ENCODE measurements at regions not wholly inside any gene's neighbourhood (a gene's known extent, or its start where the extent isn't known, plus 50 kb on each side); places are given as distances from the start of the nearest gene placed in this dataset.
"Not testable (repeated sequence)": the region's sequence is repeated elsewhere in the genome, so short reads cannot be mapped to it uniquely, and the experiment has no call there.

DNA sequence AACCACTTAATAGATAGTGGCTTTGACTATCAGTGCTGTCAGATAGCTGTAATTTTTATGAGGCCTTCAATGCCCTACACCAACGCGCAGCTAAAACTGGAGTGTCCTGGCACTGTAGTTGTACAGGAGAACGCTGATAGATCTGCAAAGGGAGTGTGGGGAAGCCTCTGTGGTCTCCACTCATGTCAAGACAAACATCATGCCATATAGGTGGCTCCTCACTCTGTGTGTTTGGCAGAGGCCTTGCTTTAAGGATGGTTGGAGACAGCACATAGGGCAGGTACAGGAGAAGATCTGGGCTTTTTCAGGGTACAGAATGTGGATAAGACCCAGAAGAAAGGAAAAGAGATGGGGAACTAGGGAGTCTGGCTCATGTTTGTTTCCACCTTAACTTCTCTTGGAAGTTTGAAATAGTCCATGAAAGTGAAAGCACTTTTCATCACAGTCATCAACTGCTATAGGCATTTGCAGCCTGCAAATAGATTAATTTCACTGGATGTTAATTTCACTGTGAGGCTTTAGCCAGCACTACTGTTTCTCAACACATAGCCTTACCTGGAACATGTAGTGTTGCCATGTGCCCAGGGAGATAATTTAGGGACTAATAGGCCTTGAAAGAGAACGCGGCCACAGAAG lies 425.8 kb upstream of the TBL1XR1 start:
- no peak for DNase-seq (ENCODE audit: low read depth)

DNA sequence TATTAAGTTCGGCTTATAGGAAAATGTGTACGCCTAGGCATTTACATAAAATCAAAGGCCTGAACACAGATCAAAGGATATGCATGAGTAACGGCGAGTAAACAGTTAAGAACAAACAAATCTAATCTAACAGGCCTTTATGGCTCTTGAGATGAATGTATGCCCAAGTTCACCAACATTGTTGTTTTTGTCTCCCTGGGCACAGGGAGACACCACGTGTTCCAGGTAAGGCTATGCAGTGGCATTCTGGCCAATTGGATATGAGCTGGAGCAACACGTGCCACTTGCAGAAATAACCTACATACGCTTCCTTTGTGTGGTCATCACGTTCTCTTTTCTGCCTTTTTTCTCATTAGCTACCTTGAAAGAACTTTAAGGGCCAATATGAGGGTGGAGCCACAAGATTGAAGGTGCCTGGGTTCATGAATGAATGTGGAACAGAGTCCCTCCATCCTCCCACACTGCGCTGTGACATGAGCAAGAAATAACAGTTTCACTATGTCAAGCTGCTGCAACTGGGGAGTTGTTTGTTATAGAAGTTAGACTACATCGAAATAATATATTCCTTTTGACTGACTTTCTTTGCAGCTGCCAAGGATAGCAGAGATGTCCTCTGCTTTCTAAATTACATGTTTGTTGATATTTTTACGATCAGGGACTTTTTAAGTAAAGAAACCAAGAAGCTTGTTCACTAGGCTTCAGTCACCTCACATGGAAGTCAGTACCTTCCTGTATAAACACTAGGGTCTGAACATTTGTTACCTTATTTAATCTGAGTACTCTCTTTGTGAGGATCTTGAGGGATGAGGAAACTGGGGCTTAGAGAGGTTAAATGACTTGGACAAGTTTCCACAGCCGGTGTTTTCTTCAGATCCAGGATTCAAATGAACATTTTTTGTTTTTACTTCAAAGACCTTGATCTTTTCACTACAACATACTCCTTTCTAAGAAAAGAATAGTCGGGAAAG lies 427.5 kb upstream of the TBL1XR1 start:
- no peak for DNase-seq (ENCODE audit: low read depth)

DNA sequence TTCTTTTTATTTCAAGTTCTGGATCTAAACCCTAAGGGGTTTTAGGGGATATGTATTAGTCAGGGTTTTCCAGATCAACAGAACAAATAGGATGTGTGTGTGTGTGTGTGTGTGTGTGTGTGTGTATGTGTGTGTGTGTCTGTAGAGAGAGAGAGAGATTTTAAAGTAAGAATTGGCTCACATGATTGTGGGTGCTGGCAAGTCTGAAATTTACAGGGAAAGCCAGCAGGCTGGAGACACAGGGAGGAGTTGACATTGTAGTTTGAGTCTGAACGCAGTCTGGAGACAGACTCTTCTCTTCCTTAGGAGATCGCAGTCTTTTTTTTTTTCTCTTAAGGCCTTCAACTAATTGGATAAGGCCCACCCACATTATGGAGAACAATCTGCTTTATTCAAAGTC lies 428.8 kb upstream of the TBL1XR1 start:
- no peak for DNase-seq (ENCODE audit: low read depth)

DNA sequence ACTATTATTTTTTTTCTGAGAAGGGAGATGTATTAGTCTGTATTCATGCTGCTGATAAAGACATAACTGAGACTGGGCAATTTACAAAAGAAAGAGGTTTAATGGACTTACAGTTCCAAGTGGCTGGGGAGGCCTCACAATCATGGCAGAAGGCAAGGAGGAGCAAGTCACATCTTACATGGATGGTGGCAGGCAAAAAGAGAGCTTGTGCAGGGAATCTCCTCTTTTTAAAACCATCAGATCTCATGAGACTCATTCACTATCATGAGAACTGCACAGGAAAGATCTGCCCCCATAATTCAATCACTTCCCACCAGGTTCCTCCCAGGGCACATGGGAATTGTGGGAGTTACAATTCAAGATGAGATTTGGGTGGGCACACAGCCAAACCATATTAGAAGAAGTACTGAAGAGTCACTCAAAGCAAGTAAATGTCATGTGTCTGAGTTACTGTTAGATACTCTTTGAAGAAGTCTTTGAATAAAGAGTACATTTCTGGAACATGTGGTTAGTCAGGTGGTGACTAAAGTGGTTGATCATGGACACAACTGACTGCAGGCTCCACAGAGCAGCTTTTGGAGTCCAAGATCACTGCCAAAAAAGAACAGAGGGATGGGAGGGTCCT lies 430.9 kb upstream of the TBL1XR1 start:
- DNase-seq (ENCODE audit: low read depth) = peak; percentile 52

DNA sequence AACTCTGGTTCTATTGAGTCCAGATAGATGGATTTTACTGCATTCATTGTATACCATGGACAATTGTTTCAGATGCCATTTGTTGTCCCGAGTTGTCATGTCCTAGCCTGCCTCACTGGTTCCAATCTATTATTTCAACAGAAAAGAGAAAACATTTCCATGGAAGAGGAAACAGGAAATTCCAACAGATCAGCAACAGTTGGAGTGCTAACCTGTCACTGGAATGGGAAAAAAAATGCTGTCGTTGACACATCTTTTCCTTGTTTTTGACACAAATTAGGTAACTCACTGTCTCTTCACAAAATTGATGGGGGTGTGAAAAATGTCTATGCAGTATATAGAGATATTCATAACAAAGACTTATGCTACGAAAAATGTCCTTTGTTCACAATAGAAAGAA lies 432.0 kb upstream of the TBL1XR1 start:
- no peak for DNase-seq (ENCODE audit: low read depth)

DNA sequence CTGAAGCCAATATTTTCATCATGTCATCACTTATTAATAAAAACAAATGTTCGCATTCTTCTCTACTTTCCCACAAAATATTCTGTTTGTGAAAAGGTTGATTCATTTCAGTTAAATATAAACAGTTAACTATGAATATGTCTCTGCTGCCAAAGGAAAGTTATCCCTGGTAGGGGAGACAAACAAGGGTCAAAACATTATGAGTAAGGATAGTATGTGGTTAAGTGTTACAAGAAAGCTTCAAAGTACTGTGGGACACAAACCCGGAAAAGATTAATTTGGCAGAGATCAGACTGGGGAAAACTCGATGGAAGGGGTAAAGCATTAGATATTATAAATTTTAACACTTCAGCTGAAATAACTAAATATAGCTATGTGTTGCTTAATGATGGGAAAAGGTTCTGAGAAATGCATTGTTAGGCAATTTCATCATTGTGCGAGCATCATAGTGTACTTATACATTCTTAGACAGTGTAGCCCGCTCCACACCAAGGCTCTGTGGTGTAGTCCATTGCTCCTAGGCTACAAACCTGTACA lies 436.5 kb upstream of the TBL1XR1 start:
- DNase-seq (ENCODE audit: low read depth) = peak; percentile 80

DNA sequence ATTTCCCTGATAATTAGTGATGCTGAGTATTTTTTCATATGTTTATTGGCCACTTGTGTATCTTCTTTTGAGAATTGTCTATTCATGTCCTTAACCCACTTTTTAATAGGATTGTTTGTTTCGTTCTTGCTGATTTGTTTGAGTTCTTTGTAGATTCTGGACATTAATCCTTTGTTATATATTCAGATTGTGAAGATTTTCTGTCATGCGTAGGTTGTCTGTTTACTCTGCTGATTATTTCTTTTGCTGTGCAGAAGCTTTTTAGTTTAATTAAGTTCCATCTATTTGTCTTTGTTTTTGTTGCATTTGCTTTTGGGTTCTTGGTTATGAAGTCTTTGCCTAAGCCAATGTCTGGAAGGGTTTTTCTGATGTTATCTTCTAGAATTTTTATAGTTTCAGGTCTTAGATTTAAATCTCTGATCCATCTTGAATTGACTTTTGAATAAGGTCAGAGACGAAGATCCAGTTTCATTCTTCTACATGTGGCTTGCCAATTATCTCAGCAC lies 438.4 kb upstream of the TBL1XR1 start:
- not testable (repeated sequence) for DNase-seq (ENCODE audit: low read depth)

DNA sequence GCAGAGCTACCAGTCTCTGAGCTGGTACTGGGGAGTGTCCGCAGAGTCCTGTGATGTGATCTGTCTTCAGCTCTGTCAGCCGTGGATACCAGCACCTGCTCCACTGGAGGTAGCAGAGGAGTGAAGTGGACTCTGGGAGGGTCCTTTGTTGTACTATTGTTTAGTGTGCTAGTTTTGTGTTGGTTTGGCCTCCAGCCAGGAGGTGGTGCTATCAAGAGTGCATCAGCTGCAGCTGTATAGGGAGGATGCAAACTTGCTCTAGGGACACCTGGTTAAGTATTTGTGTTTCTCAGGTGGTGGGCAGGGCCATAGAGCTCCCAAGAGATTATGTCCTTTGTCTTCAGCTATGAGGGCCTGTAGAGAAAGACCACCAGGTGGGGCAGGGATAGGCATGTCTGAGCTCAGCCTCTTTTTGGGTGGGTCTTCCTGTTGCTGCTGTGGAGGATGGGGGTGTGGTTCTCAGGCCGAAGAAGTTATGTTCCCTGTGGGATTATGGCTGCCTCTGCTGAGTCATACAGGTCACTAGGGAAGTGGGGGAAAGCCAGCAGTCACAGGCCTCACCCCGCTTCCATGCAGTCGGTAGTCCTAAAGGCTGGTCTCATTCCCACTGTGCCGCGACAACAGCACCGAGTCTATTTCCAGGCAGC lies 443.2 kb upstream of the TBL1XR1 start:
- peak; percentile 23 for DNase-seq (ENCODE audit: low read depth)

DNA sequence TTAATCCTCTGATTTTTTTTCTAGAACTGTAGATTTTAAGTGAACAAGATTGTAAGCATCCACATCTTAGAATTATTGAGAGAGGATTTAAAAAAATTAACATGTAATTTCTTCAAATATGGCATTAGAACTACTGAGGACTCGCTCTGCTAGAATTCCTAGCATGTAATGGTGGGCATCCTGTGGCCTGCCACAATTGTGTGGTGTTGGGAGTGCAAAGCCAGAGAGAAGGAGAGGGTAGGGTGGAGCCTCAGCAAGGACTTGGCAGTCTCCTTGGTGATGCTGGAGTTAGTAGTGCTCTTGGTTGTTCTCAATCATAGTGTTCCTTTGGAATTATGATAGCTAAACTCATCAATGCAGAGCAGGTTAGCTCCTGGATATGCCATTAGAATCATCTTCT lies 443.9 kb upstream of the TBL1XR1 start:
- no peak for DNase-seq (ENCODE audit: low read depth)

DNA sequence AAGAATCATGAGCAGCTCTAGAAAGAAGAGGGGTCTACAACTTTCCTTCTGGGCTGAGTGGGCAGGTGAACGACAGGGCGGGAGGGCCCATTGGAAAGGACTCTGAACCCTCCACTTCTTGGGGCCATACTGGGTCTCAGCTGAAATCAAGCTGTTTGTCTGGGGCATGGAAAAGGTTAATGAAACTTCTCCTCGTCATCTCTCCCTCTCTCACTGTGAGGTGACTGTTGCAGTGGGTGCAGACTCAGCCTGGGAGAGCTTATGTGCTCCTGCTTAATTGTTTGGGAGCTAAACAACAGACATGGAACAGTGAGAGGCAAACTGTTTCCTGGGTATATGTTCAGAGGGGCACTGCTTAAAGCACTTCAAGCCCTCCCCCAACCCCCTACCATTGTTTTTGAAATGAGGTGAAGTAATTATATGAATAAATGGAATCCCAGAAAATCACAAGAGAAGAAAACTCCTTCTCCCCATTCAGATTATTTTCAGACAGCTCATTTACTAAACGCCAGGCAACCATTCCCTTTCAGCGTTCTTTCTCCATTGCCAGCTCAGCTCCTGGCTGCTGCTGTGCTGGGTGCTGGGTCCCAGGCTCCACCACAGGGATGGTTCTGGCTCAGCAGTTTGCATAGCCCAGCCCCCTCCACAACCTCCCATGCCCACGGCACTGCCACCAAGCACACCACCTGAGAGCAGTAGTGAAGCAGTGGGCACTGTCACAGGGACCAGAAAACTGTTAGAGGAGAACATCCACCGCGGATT lies 444.9 kb upstream of the TBL1XR1 start:
- no peak for DNase-seq (ENCODE audit: low read depth)

DNA sequence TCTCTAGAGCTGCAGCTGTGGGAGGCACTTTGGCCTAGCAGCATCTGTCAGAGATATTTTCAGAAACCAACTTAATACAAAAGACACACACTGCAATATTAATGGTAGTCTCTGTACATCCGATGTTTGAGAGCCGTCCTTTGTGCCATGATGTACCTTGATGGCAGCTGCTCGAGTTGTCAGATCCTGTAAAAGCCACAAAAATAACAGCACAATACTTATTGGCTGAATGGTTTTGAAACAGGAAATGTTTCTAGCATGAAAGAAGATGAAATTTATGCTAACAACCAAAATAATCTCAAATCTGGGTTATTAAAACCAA lies 445.5 kb upstream of the TBL1XR1 start:
- DNase-seq (ENCODE audit: low read depth) = no peak

DNA sequence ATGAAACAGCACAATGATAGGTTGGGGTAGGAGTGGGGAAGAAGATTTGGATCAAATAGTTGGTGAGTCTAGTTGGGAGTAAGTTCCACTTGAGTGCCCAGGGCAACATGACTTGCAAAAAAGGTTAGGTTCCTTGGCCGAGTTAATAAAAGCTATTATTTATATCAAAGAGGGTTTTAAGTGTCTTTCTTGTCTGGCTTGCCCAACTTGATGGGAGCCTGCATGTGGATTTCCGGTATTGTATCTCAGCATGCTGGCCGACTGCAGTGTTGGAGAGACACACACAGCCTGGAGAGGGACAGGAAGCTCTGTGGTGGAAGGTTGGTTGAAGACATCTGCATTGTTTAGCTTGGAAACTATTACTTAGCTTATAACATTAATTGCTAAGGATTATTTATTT lies 449.5 kb upstream of the TBL1XR1 start:
- DNase-seq (ENCODE audit: low read depth) = no peak

DNA sequence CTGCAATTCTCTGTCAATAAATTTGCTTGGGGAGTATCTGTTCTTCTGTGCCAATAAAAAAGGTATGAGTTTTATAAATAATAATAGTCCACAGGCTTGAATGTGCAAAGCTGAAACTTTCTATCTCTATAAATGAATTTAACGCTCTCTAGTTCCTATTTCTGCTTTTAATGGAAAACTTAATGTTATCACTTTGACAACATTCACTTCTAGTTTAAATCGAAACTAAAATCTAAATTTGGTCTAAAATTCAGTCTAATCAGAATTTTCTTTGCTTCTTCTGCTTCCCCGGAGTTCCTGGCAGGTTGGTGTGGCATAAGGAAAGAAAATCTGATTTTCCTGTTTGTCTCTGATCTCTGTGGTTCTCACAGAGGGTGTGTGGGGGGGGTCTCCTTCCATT lies 450.1 kb upstream of the TBL1XR1 start:
- DNase-seq (ENCODE audit: low read depth) = no peak

DNA sequence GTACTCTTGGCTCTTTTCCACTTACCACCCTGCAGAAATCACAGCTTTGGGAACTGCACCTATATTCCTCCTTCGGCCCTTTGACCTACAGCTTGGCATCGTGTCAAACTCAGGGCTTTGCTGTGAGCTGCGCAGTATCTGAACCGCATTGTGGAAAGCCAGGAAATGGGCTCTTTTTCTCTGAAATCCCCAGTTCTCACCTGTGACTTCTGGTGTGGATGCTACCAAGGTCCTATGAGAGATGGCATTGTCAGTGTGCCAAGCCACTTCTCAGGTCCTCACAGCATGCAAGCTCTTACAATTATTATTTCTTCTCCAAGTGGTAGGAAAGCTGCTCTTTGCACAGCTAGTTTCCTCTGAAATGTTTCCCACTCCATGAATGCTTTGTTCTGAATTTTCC lies 450.6 kb upstream of the TBL1XR1 start:
- DNase-seq (ENCODE audit: low read depth) = no peak

DNA sequence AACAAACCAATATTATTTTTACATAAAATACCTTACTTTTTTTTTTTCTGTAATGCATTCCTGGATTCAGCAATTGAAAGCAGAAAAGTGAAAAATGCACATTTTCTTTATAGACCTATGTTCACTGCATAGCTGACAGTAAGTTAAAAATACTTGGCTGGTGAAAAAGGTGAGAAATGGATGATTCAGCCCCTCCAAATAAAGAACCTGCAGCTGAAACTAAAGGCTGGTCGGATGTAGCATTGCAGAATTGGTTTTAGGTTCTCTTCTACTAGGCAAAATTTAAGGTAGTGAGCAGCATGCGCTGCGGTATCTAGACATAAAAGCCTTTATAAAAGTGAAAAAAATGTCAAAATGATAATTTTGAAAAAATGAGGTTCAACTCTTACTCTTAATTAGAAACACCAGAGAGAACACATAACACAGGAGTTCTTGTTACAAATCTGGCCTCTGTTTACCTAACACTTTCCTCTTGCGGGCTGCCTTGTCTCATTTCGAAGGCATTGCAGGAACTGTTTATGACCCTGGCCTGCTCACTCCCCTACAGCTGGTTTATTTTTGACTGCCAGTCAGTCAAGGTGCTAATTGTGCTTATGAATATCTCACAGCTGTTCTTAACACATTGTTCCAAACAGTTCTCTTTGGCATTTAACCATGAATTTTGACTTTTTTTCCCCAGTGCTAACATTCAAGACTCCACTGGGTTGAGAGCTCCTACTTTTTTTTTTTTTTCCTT lies 455.4 kb upstream of the TBL1XR1 start:
- no peak for DNase-seq (ENCODE audit: low read depth)

DNA sequence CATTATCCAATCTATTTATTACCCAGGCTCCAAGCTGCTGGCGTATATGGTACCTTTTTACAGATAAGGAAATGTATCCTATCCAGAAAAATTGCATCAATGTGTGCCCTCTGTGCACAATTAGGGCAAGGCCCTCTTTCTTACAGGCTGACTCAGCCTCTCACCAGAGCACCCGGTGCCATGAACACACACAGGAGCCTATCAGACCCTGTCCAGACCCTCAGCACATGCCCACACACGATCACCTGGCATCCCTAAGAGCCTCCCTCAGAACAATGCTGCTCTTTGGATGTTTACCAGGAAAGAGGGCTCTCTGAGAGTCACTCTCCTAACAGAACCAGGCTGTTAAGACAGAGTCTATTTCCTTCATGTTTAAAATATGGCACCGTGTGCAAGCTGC lies 460.0 kb upstream of the TBL1XR1 start:
- DNase-seq (ENCODE audit: low read depth) = no peak

DNA sequence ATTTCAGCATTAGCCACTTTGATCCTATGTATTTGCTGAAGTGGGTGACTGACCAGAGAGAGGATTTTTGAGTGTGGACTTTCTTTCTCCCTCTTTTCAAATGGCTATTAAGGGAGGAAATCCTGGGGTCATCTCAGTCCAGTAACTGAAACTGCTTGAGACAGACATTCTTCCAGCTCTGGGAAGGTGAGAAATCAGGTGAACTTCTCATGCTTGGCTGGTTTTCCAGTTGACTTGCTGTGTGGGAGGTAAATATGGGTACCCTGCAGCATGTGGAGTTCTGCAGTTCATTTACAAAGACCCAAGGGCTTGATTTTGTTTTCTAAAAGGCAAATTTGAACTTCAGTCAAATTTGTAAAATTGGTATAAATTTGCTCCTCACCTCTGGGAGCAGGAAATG lies 461.1 kb upstream of the TBL1XR1 start:
- no peak for DNase-seq (ENCODE audit: low read depth)

DNA sequence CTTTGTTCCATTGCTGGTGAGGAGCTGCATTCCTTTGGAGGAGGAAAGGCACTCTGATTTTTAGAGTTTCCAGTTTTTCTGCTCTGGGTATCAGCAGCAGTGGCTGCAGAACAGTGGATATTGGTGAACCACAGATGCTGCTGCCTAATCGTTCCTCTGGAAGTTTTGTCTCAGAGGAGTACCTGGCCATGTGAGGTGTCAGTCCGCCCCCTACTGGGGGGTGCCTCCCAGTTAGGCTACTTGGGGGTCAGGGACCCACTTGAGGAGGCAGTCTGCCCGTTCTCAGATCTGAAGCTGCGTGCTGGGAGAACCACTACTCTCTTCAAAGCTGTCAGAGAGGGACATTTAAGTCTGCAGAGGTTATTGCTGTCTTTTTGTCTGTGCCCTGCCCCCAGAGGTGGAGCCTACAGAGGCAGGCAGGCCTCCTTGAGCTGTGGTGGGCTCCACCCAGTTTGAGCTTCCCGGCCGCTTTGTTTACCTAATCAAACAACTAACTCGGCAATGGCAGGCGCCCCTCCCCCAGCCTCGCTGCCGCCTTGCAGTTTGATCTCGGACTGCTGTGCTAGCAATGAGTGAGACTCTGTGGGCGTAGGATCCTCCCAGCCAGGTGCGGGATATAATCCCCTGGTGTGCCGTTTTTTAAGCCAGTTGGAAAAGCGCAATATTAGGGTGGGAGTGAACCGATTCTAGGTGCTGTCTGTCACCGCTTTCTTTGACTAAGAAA lies 467.3 kb upstream of the TBL1XR1 start:
- DNase-seq (ENCODE audit: low read depth) = not testable (repeated sequence)

DNA sequence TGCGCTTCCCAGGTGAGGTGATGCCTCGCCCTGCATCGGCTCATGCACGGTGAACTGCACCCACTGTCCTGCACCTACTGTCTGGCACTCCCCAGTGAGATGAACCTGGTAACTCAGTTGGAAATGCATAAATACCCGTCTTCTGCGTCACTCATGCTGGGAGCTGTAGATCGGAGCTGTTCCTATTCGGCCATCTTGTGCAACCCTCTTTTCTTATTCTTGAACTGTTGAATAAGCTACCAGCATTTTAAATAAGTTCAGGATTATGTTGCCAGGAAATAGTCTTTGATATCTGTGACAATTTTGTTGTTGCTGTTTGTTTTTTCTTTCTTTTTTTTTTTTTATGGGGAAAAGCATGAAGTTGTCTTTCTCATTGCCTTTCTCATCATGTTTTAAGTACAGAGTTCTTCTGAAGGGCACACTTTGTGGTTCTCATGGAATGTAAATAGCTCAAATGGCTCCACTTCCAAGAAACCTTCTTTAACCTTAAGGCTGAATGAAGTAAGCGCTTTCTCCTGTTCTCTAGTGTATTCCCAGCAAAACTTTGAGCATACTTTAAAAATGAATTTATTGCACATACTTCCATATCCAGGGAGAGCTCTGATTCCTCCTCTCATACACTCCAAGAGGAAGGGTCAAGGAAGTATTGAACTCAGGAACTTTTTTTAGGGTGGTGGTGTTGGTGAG lies 468.0 kb upstream of the TBL1XR1 start:
- peak; percentile 35 for DNase-seq (ENCODE audit: low read depth)
